Neutrophil (primary cell): ENCODE measurements at regions not wholly inside any gene's neighbourhood (a gene's known extent, or its start where the extent isn't known, plus 50 kb on each side); places are given as distances from the start of the nearest gene placed in this dataset.

Experiments
- H3K27ac ChIP-seq: fragments of 200-600 bp; sonication (generic); 2 replicates; pipeline ENCODE4 v1.5.1; 2016; ENCODE audit warnings: mild to moderate bottlenecking, moderate library complexity
- H3K27me3 ChIP-seq: fragments of 200-600 bp; sonication (generic); 2 replicates; pipeline ENCODE4 v1.6.0; 2016; ENCODE audit warnings: mild to moderate bottlenecking
- H3K36me3 ChIP-seq: fragments of 200-600 bp; sonication (generic); 2 replicates; pipeline ENCODE4 v1.5.1; 2017
- H3K4me1 ChIP-seq, 2 experiments: fragments of 200-600 bp in 1 of 2; sonication (generic) in 1 of 2; 1 replicate in 1 of 2; 2 replicates in 1 of 2; pipeline versions ENCODE4 v1.5.1 to v1.6.1; 2013 to 2016; ENCODE audit warnings: low read depth in 1 of 2, low read length in 1 of 2, mild to moderate bottlenecking in 1 of 2, moderate library complexity in 1 of 2; ENCODE audit not compliant: control insufficient read depth in 1 of 2, insufficient read depth in 1 of 2
- H3K4me3 ChIP-seq, 2 experiments: fragments of 200-600 bp in 1 of 2; sonication (generic) in 1 of 2; 1 replicate in 1 of 2; 2 replicates in 1 of 2; pipeline ENCODE4 v1.5.1; 2013 to 2016; ENCODE audit warnings: low read depth in 1 of 2, low read length in 1 of 2, mild to moderate bottlenecking in 1 of 2, moderate library complexity in 1 of 2
- H3K9me3 ChIP-seq: fragments of 200-600 bp; sonication (generic); 2 replicates; pipeline ENCODE4 v1.5.1; 2016
- CTCF ChIP-seq: fragments of 200-600 bp; sonication (generic); IDR thresholded peaks from 2 replicates; pipeline ENCODE4 v1.5.1; 2016; ENCODE audit warnings: antibody characterized with exemption

DNA sequence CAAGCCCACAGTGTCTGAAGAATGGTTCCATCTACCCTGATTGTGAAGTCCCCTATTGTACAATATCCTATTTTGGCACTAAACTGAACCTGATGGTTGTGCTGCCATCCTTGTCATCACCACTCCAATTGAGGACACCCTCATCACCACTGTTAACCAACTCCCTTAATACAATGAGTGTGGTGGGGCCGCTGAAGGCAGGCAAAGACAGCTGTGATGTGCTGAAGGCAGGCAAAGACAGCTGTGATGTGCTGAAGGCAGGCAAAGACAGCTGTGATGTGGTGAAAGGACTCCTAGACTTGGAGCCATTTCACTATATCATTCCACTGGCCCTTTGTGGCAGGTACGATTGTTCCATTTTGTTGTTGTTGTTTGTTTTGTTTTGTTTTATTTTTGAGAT is 481.6 kb downstream of the SOX6 start:
- no peak for TF ChIP-seq CTCF
- Histone ChIP-seq H3K9me3 (no peaks in the 10 kb centered on the region), H3K36me3 (no peaks in the 10 kb centered on the region), H3K4me3 (no peak overlapping the region), H3K27me3 (no peaks in the 10 kb centered on the region), H3K27ac (no peak overlapping the region), H3K4me1 (no peaks in the 10 kb centered on the region)

DNA sequence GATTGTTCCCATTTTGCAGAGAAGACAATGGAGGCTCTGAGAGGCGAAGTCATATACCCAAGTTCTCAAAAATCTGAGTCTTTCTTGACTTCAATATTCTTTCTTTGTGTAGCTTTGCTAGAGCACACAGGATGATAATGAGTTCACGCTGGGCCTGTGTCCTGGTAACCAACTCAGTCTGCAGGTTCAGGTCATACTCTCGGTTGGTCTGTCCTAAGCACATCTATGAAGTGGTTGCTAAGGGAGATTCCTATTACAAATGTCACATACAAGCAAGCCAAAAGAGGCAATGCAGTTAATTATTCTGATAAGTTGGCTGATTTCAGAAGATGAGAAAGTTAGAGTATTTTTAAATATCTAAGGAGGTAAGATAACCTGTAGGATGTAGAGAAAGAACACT is 481.0 kb downstream of the SOX6 start:
- Histone ChIP-seq H3K27ac (no peak overlapping the region), H3K4me3 (no peak overlapping the region), H3K27me3 (no peaks in the 10 kb centered on the region), H3K9me3 (no peaks in the 10 kb centered on the region), H3K4me1 (no peaks in the 10 kb centered on the region), H3K36me3 (no peaks in the 10 kb centered on the region)
- no peak for TF ChIP-seq CTCF

- Histone ChIP-seq H3K4me3 (no peak overlapping the region), H3K4me1 (no peaks in the 10 kb centered on the region), H3K27me3 (no peaks in the 10 kb centered on the region), H3K27ac (no peak overlapping the region), H3K36me3 (no peaks in the 10 kb centered on the region), H3K9me3 (no peaks in the 10 kb centered on the region)
- TF ChIP-seq CTCF: no peak
These were observed 480.4 kb downstream of the SOX6 start for GRCh38 chr11:15875943-15876342.

- TF ChIP-seq CTCF: no peak
- no peaks in the 10 kb centered on the region for H3K9me3 ChIP-seq
- H3K27me3 ChIP-seq: peaks cover 19% of the 10 kb centered on the region
- no peak overlapping the region for H3K4me3 ChIP-seq
- no peak overlapping the region for H3K27ac ChIP-seq
- no peaks in the 10 kb centered on the region for H3K36me3 ChIP-seq
- H3K4me1 ChIP-seq: no peaks in the 10 kb centered on the region
These were observed 477.6 kb downstream of the SOX6 start for GRCh38 chr11:15878756-15879155.

GRCh38 chr11:15880291-15880690 is 476.1 kb downstream of the SOX6 start:
- no peak for TF ChIP-seq CTCF
- no peaks in the 10 kb centered on the region for H3K36me3 ChIP-seq
- H3K9me3 ChIP-seq: no peaks in the 10 kb centered on the region
- H3K27ac ChIP-seq: no peak overlapping the region
- no peak overlapping the region for H3K4me3 ChIP-seq
- peaks cover 19% of the 10 kb centered on the region for H3K27me3 ChIP-seq
- no peaks in the 10 kb centered on the region for H3K4me1 ChIP-seq

DNA sequence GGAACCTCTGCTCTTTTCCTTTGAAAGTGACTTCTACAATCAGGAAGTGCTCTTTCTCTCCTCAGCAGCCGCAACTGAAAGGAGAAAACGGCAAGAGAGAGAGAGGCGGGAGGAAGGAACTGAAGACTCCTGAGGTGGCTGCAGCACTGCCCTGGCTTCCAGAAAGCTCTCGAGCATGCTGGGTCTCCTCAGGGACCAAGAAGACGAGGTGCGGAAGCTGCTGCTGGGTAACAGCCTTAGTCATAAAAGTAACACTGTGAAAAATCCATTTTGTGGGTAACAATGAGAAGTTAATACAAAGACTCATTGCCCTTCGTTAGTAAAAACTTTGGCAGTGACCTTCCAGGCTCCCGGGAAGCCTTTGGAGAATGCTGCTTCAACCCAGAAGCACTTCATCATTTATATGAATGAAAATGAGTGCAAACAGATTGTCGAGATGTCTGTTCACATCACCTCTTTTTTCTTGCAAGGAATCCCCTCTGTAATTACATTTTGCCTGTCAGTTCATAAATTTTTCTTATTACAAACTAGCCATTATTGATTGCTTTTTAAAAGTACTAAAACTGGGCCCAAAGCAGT is 473.4 kb downstream of the SOX6 start:
- Histone ChIP-seq H3K27ac (no peak overlapping the region), H3K4me1 (peaks cover 0 to 4% of the 10 kb centered on the region in 2 experiments), H3K4me3 (no peak overlapping the region), H3K27me3 (peaks cover 19% of the 10 kb centered on the region), H3K9me3 (no peaks in the 10 kb centered on the region), H3K36me3 (no peaks in the 10 kb centered on the region)
- TF ChIP-seq CTCF: no peak
